CD4-positive, alpha-beta T cell treated with Interleukin-4 for 4 hours (primary cell): ENCODE measurements at regions not wholly inside any gene's neighbourhood (a gene's known extent, or its start where the extent isn't known, plus 50 kb on each side); places are given as distances from the start of the nearest gene placed in this dataset.
"Not testable (repeated sequence)": the region's sequence is repeated elsewhere in the genome, so short reads cannot be mapped to it uniquely, and the experiment has no call there.

Source experiments
- DNase-seq: peaks from one replicate; pipeline ENCODE4 v3.0.0-alpha.2; 2020

DNA sequence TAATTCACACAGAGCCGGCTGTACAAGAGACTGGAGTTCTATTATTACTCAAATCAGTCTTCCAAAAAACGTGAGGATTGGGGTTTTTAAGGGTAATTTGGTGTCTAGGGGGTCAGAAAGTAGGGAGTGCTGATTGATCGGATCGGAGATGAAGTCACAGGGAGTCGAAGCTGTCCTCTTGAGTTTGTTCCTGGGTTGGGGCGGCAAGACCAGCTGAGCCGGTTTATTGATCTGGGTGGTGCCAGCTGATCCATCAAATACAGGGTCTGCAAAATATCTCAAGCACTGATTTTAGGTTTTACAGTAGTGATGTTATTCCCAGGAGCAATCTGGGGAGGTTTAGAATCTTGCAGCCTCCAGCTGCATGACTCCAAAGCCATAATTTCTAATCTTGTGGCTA is 262.7 kb downstream of the KCNRG start:
- no peak for DNase-seq

DNA sequence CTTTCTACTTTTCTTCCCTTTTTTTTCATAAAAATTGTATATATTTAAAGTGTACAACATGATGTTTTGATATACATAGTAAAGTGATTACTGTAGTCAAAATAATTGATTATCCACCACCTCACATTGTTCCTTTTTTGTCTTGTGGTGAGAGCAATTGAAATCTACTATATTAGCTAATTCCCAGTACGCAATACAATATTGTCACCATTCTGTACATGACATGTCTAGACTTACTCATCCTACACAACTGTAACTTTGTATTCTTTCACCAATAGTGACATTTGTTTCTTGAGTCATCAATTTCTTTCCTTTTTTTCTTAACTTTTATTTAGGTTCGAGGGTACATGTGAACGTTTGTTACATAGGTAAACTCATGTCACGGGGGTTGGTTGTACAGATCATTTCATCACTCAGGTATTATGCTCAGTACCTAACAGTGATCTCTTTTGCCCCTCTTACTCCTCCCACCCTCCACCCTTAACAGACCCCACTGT is 265.2 kb downstream of the KCNRG start:
- DNase-seq: no peak

DNA sequence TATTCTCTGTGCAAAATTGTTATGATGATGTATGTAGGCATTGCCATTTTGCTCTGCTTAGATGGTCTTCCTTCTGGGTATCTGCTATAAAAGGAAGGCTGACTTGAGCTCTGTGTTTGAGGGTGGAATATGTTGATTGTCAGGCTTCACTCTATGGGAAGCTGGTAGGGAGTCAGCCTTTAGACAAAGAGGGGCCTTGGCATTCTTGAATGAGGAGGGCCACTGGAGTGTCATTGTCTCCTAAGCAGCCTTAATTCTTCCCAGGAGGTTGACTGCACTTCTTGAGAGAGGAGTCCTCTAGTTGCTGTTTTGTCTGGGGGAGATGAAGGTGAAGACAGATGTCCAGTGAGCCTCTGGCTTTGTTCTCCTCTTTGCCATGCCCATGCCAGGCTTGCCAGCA is 266.8 kb downstream of the KCNRG start:
- no peak for DNase-seq

DNA sequence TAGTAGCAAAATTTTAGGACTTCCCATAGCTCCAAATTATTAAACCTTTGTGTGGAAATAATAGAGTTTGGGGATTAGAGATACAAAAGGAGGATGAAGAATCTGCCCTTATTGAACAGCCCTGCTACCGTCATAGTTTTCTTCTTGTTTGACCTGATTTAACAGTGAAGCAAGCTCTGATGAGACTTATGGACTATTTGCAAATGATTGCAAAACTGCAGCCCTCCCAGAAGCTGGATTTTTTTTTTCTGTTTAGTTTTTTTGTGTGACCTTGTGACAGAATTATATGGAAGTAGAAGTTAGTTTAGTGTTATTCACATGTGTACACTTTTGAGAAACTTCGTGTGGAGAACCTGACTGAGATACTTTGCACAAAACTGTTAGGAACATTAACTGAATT is 267.8 kb downstream of the KCNRG start:
- no peak for DNase-seq

DNA sequence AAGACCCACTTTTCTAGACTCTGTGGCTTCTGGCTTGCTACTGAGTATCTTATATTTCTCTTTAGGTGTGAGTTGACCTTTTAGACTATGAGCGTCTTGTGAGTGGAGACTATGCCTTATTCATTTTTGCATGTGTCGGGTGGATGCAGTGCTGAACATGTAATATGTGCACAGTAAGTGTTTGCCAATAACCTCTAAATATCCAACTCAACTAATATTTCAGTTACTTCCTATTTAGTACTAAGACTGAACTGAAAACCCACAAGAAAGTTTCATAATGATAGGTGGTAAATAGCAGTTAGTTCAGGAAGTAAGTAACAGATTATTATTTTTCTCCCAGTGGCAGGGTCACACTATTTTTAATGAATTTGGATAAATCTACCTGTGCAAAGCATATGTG is 269.3 kb downstream of the KCNRG start:
- DNase-seq: no peak

DNA sequence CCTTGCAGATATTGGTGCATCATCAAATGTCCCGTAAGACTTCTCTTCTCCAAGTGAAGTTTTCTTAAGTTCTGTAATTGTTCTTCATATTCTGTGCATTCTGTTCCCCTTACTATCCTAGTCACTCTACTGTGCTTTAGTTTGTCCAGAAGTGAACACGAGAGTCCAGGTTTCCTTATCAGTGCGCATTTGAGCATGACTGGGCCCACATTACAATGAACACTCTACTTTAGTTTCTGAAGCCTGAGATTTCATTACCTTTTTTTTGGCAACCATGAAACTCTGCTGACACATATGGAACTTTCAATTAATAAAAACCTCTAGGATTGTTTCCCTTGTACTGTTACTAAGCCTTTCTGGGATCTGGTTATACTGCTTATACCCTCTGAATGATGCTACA is 270.0 kb downstream of the KCNRG start:
- no peak for DNase-seq

DNA sequence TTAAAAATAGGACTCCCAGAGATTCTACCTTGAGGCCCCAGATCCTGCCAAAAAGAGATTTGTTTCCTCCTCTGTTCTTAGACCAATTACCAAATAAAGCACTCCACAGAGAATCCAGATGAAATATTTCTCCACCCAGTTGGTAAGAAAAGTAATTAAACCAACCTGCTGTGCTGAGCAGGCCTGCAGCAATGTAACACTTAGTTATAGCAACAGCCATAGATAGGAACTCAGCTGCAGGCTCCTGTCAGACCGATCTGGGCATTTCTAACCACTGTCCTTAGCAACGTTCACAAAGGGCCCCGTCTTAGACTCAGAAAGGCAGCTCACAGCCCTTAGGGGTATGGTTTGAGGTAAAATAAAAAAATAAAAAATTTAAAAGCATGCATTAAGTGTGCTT is 271.1 kb downstream of the KCNRG start:
- no peak for DNase-seq

DNA sequence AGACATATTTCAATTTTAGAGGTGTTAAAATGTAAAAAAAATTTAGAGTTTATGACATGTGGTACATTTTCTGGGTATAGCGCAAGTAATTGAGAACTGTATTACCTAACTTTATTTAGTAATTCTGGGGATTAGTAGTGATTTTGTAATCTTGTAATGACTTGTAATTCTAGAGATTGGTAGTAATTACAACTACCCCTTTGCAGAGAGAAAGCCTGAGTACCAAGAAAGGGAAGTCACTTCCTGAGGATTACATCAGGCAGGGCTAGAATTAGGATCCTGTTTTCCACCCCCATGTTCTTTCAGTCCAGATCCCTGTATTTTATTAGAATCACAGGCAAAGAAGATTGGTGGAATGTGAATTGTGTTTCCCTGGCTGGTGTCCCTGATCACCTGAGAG is 274.9 kb downstream of the KCNRG start:
- DNase-seq: peak; percentile 10

DNA sequence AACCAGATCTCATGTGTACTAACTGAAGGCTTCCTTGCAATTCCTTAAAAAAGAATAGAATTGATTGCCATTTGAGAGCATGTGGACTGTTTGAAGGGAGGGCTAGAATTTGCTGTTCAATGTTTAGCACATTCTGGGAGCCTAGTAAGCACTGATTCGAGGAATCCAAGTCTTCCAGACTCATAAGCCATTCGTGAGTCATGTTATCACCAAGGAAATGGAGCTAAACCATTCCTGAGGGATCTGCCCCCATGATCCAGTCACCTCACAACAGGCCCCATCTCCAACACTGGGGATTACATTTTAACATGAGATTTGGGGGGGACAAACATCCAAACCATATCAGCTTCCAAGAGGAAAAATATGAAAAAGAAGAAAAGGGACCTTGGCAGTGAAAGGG is 276.4 kb downstream of the KCNRG start:
- no peak for DNase-seq

DNA sequence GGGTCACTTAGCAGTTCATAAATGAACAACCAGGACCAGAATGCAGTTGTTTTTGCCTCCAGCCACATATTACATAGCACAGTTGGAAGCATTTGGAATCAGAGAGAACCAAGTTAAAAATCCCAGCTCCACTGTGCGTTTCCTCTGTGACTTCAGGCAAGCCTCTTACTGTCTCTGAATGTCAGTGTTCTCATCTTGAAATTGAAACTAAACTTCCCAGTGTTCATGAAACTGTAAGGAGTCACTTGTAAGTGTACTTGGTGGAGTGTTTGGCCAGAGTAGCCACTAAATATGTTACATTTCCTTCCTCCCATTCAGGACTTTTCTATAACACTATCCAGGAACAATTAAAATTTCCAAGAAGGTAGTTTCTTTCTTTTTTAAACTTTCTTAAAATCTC is 276.8 kb downstream of the KCNRG start:
- no peak for DNase-seq

DNA sequence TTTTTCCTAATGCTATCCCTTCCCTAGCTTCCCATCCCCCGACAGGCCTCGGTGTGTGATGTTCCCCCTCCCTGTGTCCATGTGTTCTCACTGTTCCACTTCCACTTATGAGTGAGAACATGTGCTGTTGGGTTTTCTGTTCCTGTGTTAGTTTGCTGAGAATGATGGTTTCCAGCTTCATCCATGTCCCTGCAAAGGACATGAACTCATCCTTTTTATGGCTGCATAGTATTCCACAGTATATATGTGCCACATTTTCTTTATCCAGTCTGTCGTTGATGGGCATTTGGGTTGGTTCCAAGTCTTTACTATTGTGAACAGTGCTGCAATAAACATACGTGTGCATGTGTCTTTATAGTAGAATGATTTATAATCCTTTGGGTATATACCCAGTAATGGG is 279.2 kb downstream of the KCNRG start:
- not testable (repeated sequence) for DNase-seq

DNA sequence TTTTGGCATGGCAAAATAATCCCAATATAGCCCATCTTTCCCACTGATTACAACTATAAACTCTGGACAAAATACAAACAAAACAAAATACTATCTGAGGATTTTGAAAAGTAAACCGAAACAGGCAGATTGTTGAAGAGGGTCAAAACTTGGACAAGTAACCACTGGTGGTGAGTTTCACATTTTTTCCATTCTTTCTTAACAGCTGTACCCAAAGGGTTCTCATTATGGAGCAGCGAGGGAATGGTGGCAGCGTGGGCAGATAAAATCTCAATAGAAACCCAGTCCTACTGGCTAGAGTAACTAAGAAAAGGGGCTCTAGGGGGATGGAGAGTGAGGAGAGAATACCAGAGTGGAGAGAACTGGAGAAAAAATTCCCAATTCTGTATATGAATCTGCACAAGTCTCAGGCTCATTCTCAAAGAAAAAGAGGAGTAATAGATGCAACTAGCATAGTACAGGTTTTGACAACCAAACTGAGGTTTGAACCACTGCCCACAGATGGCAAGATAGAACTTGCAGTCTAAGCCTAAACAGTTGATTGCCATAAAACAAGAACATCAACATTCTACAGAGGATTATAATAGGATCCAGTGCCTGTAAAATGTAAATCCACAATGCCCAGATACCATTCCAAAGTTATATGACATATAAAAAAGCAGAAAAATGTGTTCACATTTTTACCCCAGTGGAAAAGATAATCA is 284.5 kb downstream of the KCNRG start:
- DNase-seq: no peak

DNA sequence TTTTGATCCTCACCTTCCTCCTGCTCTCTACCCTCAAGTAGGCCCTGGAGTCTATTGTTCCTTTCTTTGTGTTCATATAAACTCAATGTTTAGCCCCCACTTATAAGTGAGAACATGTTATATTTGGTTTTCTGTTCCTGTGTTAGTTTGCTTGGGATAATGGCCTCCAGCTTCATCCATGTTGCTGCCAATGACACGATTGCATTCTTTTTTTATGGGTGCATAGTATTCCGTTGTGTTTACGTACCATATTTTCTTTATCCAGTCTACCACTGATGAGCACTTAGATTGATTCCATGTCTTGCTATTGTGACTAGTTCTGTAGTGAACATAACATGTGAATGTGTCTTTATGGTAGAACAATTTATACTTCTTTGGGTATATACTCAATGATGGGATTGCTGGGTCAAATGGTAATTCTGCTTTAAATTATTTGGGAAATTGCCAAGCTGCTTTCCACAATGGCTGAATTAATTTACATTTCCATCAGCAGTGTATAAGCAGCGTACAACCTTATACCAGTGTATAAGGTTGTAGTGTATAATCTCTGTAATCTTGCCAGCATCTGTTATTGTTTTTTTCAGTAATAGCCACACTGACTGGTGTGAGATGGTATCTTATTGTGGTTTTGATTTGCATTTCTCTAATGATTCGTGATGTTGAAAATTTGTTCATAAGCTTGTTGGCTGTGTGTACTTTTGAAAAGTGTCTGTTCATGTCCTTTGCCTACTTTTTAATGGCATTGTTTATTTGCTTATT is 288.9 kb downstream of the KCNRG start:
- peak; percentile 24 for DNase-seq

DNA sequence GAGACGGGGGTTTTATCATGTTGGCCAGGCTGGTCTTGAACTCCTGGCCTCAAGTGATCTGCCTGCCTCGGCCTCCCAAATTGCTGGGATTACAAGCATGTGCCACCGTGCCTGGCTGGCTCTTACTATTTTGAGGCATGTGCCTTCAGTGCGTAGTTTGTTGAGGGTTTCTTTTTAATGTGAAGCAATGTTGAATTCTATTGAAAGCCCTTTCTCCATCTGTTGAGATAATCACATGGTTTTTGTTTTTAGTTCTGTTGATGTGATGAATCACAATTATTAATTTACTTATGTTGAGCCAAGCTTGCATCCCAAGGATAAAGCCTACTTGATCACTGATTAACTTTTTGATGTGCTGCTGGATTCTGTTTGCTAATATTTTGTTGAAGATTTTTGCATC is 290.9 kb downstream of the KCNRG start:
- no peak for DNase-seq

DNA sequence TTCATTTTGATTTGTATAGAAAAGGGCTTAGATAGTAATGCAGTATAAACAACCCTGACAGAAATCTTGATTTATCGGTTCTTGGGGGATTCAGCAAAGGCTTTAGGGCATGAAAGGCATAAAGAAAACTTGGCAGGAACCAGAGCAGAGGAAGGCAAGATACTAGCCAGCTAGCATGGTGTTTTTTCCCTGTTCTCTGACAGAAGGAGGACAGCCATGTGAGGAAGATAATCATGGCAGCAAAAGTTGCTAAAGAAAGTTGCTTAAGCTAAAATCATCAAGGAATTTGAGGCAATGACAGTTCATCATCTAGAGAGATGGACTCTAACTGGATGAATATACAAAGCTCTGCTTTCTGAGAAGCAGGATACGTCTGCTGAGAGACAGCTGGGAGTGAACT is 294.1 kb downstream of the KCNRG start:
- no peak for DNase-seq

DNA sequence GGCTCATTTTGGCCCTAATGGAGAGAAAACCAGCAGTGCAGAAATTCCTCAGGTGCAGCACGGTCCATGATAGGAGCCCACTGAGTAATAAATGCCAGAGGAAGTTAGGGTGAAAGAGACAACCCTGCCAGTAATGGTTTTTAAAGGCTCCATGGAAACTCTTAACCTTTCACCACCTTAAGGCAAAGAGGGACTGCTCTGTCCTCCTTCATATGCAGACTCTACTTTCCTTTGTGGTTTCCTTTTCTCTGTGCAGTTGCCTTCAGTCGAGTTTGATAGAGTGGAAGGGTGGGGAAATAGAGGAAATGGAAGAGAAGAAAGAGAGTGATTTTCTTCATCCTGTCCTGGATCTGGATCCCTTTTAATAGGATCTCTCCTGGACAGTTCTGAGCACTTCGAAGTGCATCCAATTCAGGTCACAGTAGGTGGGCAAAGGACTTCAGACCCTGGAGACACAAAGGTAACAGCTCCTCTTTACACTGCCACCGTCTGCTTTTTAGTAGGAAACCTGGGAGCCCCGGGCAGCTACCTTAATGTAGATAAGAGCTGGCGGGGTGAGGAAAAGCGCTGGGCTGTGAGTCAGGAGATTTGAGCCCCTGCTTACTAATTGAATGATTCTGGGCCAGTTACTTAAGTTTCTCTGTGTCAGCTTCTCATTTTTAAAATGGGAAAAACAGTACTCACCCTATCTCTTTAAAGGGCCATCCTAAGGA is 294.8 kb downstream of the KCNRG start:
- DNase-seq: no peak

DNA sequence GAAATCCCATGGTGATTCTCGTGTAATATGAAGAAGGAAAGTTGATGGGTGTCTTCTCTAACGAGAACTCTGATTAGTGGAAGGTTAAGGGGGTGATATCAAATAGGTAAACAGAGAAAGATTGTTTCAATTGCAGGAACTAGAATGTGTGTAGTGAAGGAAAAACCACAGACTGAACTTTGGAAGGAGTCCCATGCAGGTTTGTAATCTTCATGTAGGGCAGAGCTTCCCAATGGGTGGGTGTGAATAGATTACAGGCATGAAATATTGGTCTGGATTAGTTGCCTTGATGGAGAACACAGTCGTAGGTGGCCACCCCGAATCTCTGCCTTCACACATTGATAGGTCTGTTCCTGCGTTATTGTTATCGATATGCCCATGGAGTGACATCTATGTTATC is 295.5 kb downstream of the KCNRG start:
- no peak for DNase-seq

DNA sequence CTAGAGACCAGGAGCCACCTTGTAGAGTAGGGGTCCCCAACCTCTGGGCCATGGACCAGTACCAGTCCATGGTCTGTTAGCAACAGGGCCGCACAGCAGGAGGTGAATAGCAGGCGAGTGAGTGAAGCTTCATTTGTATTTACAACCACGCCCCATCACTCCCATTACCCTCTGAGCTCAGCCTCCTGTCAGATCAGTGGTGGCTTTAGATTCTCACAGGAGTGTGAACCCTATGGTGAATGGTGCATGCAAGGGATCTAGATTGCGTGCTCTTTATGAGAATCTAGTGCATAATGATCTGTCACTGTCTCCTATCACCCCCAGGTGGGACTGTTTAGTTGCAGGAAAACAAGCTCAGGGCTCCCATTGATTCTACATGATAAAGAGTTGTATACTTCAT is 303.6 kb downstream of the KCNRG start:
- DNase-seq: peak; percentile 6

DNA sequence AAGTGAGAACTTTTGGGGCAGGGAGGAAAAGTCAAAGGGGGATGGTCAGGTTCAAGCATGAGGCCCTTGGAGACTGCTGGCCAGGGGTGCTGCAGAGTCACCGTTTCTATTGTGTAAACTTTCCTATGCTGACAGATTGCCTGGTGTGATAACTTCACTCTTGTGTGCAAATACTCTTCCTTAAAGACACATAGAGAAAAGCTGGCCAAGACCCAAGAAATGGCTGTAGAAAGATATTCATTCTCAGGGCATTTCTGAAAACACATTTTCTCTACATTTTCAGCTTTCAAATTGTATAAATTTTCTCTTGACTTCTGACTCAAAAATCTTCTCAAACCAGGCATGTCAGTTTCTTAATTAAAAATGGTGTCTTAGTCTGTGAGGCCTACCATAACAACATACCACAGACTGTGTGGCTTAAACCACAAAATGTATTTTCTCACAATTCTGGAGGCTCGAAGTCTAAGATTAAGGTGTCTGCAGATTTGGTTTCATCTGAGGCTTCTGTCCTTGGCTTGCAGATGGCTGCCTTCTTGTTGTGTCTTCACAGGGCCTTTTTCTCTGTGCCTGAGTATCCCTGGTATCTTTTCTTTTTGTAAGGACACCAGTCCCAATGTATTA is 304.5 kb downstream of the KCNRG start:
- peak; percentile 52 for DNase-seq

DNA sequence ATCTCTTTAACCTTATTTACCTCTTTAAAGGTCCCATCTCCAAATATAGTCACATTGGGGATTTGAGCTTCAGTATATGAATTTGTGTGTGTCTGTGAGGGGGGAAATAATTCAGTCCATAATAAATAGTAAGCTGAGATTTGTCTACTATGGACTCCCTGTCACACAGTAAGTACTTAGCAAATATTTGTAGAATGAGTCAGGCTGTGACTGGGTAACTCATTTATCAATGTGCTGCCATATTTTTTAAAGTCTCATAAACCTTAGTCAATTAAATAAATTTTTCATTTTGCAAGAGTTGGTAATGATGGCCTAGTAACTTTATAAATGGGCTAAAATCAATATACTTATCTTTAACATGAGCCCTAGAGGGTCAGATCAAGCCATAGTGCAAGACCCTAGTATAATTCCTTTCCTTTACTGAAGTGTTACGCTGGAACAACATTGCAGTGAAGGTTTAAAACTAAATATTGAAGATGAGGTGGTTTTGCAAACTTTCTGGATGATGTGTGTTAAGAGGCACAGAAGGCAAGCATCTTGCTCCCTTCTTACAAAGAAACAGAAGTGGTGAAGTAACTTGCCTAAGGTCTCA is 305.1 kb downstream of the KCNRG start:
- no peak for DNase-seq

DNA sequence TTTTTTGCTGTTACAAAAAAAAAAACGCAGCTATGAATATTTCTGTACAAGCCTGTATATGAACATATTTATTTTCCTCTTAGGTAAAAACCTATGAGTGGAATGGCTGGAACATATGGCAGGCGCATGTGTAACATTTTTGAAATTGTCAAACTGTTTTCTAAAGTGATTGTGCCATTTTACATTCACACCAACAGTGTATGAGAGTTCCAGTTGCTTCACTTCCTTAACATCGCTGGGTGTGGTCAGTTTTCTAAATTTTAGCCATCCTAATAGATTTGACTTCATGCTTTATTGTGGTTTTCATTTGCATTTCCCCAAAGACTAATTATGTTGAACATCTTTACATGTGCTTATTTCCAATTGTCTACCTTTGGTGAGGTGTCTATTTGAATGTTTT is 306.8 kb downstream of the KCNRG start:
- DNase-seq: no peak

DNA sequence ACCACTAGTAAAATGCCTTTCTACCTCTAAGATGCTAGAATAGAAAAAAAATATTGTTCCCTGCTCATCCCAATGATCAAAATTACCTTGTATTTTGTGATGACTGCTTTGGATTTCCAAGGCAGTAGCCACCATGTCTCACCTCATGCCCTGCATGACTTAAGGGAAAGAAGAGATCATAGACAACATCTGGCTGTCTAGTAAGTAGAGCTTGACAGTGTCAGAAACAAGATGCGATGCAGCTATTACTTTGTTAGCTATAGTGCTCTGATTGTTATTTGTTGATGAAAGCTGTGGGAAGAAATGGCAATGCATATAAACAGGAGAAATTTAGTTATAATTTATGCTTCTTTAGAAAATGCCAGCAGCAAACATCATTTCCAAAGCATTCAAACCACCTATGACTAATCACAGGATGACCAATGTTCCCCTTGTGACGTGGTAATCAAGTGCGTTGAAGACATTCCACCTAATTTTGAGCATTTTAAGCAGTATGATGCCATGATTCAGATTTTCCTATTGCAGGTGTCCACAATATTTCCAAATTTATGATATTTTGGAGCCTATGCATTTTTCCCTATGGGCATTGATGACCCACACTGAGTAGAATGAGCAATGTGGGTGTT is 308.3 kb downstream of the KCNRG start:
- DNase-seq: no peak

DNA sequence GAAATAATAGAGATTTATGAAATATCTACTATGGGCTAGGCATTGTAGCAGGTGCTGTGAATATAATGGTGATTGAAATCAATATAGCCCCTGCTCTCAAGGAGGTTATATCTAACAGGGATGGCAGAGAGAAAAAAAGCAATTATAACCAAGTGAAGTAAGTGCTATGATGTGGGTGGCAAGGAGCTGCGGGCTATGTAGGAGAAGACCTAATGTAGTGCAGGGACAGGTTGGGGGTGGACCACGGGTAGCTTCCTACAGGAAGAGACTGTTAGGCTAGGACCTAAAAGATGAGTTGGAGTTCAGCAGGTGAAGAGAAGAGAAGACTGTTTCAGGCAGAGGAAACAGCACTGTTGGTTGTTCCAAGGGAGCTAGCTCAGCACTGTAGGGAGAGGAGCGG is 311.0 kb downstream of the KCNRG start:
- no peak for DNase-seq
